Cardiac fibroblast (primary cell): ENCODE measurements at regions not wholly inside any gene's neighbourhood (a gene's known extent, or its start where the extent isn't known, plus 50 kb on each side); places are given as distances from the start of the nearest gene placed in this dataset.
A peak's percentile ranks its signal among the peaks of the same experiment; 100 is the strongest.

Experiments
- DNase-seq, 2 donors: peaks; one replicate each; pipeline versions ENCODE4 v3.0.0 to v3.0.0-alpha.2; 2010; ENCODE audit warnings: low read depth in 2 of 2
- H3K4me3 ChIP-seq, 2 donors: replicated peaks in 1 of 2; 1 replicate in 1 of 2; 2 replicates in 1 of 2; pipeline ENCODE4 v1.5.1; 2011; ENCODE audit warnings: low read depth in 2 of 2, low read length in 2 of 2, mild to moderate bottlenecking in 2 of 2, moderate library complexity in 1 of 2
- TF ChIP-seq, protein P1 (sequence below): IDR thresholded peaks from one replicate; pipeline ENCODE4 v1.5.1; 2011; ENCODE audit warnings: low read depth, mild to moderate bottlenecking, low read length, inconsistent platforms

DNA sequence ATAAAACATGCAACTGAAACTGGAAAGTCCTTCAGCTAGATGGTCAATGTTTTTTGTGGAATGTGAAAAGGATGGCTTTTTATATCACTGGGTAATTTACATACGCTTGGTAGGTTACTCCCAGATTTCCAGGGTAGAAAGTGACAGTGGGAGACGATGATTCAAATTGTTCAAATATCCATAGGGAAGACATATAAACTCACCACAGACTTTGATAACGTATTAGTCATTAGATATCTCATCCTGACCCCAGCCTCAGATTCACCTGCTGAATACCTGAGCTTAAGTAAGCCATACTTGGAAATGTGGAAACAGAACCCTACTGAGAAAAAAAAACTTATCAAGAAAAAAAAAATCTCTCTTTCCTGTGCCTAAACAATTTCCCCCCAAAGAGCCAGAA lies 169.4 kb downstream of the ZNF674 start:
- DNase-seq: no peak
- TF ChIP-seq, protein P1, sequence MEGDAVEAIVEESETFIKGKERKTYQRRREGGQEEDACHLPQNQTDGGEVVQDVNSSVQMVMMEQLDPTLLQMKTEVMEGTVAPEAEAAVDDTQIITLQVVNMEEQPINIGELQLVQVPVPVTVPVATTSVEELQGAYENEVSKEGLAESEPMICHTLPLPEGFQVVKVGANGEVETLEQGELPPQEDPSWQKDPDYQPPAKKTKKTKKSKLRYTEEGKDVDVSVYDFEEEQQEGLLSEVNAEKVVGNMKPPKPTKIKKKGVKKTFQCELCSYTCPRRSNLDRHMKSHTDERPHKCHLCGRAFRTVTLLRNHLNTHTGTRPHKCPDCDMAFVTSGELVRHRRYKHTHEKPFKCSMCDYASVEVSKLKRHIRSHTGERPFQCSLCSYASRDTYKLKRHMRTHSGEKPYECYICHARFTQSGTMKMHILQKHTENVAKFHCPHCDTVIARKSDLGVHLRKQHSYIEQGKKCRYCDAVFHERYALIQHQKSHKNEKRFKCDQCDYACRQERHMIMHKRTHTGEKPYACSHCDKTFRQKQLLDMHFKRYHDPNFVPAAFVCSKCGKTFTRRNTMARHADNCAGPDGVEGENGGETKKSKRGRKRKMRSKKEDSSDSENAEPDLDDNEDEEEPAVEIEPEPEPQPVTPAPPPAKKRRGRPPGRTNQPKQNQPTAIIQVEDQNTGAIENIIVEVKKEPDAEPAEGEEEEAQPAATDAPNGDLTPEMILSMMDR: no peak
- no peak overlapping the region for H3K4me3 ChIP-seq

DNA sequence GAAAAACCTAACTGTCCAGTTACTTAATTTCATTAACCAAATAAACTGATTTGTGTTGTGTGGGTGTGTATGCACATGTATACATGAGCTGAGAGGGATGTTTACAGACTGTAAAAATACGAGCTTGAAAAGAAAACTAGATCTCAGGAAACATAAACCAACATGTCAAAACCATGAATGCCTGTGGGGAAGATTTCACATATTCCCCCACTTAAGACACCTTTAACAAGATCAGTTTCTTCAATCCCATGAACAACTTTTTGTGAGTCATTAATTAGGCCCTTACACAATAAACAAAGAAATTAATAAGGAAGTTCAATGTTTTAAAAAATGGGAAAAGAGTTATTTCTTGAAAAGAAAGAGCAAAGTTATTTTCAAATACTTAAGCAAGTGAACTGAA lies 170.8 kb downstream of the ZNF674 start:
- TF ChIP-seq, protein P1: no peak
- H3K4me3 ChIP-seq: no peak overlapping the region
- no peak for DNase-seq

DNA sequence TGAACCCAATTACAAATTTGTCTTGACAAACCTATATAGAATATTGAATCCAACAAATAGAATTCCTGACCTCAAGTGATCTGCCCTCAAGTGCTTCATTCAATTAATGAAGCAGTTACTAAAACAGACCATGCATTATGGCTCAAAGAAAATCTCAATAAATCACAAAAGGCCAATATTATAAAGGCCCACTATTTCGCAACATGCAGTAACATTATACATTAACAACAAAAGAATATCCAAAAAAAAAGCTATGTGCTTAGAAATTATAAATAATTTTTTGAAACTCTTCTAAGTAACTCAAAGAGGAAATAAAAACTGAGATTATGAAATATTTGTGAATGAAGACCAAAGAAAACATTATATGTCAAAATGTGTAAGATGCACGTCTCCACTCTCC lies 177.7 kb downstream of the ZNF674 start:
- H3K4me3 ChIP-seq: no peak overlapping the region
- no peak for DNase-seq
- TF ChIP-seq, protein P1: no peak

DNA sequence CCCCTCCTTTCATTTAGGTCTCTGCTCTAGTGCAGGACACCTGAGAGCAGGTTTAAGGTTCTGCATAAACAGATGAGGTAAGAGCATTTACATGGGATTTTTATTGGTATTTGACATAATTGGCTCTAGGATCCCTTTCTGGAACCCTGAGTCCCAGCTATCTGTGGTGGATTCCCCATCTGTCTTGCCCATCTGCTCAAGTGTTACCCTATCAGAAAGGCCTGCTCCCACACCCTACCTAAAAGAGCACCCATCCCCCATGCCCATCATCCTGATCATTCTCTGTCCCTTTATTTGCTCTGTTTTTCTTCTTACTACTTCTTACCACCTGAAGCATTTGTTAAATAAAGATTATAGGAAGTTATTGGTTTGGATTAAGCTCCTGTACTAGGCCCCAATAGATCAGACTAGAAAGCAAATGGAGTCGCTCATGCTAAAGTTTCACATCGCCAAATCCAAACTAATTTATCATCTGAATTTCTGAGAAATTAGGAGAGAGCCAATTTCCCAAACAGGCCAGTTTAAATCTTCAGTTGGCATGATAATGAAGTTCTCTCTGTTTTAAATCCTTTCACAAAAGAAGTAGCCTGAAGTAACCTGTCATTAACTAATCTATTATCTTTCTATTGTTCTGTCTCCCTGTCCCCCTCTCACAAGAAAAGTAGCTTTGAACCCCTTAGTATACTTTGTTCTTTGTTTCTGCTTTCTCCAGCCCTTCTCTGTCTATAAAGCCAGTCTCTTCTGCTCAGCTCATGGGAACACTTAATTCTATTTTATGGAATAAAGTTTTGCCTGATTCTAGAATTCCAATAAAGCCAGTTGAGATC lies 178.6 kb downstream of the ZNF674 start:
- no peak for DNase-seq
- H3K4me3 ChIP-seq: no peak overlapping the region
- TF ChIP-seq, protein P1: no peak

DNA sequence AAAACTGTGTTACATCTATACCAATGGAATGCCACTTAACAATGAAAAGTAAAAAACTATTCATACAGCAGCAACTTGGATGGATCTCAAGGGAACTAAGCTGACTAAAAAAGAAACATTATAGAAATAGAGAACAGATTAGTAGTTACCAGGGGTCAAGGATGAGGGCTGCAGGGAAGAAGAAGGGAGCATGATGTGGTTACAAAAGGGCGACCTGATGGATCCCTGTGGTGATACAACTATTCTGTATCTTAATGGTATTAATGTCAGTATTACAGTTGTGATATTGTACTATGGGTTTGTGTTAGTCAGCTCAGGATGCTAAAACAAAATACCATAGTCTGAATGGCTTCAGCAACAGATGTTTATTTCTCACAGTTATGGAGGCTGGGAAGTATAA lies 190.7 kb downstream of the ZNF674 start:
- no peak overlapping the region for H3K4me3 ChIP-seq
- TF ChIP-seq, protein P1: no peak
- peak in 1 of 2 donors; percentile 49 for DNase-seq

DNA sequence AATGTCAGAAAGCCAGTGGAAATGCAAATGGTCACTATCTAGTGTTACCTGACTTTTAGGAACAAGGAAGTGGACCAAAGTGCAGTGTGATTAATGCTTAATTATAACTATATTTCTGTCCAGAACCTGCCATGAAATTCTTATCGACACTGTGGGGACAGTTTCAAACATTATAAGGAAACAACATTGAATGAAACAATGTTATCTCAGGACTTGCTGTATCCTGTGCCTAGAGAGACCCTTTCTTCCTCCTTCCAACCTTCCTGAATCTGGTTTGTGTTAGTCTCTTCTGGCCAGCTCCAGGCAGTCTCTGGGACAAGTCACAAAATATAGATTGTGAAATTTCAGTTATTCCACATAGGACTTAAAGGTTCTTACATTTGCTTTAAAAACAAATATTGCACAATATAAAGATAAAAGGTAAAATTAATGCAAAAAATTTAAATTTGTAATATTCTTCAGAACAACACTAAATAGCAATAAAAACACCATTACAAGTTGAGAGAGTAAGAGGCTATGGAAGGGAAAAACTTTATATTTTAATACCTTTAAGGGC lies 203.4 kb downstream of the ZNF674 start:
- TF ChIP-seq, protein P1: no peak
- no peak overlapping the region for H3K4me3 ChIP-seq
- no peak for DNase-seq

DNA sequence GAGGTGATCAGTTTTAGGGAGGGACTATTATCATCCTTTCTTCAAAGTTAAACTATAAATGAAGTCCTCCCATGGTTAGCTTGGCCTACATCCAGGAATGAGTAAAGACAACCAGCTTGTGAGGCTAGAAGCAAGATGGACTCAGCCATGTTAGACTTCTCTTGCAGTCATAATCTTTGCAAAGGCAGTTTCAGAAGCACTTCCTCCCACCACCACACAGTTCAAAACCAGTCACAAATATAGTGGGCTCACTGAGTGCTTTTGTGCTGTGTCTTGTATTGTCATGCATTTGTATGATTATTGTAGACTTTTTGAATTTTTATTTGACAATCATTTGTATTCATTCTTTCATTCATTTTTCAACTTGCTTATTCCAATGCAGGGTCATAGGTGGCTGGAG lies 204.5 kb downstream of the ZNF674 start:
- H3K4me3 ChIP-seq: no peak overlapping the region
- TF ChIP-seq, protein P1: no peak
- DNase-seq: no peak
